ENCODE measurements at regions not wholly inside any gene's neighbourhood (a gene's known extent, or its start where the extent isn't known, plus 50 kb on each side); places are given as distances from the start of the nearest gene placed in this dataset.

GRCh38 chr6:42506070-42506469, 54.3 kb upstream of the TRERF1 start:
- ChIA-PET CTCF (interaction anchor here (1.0 to 1.2 kb wide), 2 partner anchors 12 to 42 kb away, joined by 3 to 4 read pairs; no protein-coding TSS in a partner anchor), POLR2A (no interaction called here)
- 100% methylated on average over 3 of the region's 6 CpGs for WGBS (ENCODE audit: insufficient coverage)

GRCh38 chr6:42505385-42505718, 53.6 kb upstream of the TRERF1 start:
- Histone ChIP-seq H3K4me1 (ENCODE audit: control extremely low read depth in 1 of 4, control insufficient read depth in 4 of 4, insufficient read depth in 4 of 4, low read length in 3 of 4) (no peaks in the 10 kb centered on the region), H3K4me3 (ENCODE audit: control insufficient read depth in 1 of 7, extremely low read depth in 1 of 7, insufficient read depth in 4 of 7, low read depth in 2 of 7, low read length in 6 of 7) (no peak overlapping the region), H3K27me3 (replicated peaks in 2 of 5; ENCODE audit: control insufficient read depth in 4 of 5, insufficient read depth in 5 of 5, low read length in 4 of 5) (no peaks in the 10 kb centered on the region), H3K9me3 (ENCODE audit: control extremely low read depth in 1 of 5, control insufficient read depth in 4 of 5, insufficient read depth in 2 of 5, low read depth in 1 of 5, low read length in 4 of 5) (peaks cover 0 to 1% (median 0%) of the 10 kb centered on the region in 5 experiments), H3K27ac (ENCODE audit: insufficient read depth in 1 of 2, low read depth in 1 of 2, low read length in 2 of 2, poor library complexity in 1 of 2, severe bottlenecking in 2 of 2) (no peak overlapping the region), H3K36me3 (ENCODE audit: control insufficient read depth in 4 of 4, insufficient read depth in 4 of 4, low read length in 3 of 4) (no peaks in the 10 kb centered on the region)
- peak in 1 of 3 donors; percentile 20 for DNase-seq
- CTCF ChIA-PET, result no interaction called here
- POLR2A ChIA-PET, result no interaction called here
- WGBS (ENCODE audit: insufficient coverage), result no CpG with 5 or more reads among the region's 1 CpG

More at GRCh38 chr6:42506070-42506469, 54.3 kb upstream of the TRERF1 start:
- Histone ChIP-seq H3K27me3 (replicated peaks in 2 of 5; ENCODE audit: control insufficient read depth in 4 of 5, insufficient read depth in 5 of 5, low read length in 4 of 5) (no peaks in the 10 kb centered on the region), H3K36me3 (ENCODE audit: control insufficient read depth in 4 of 4, insufficient read depth in 4 of 4, low read length in 3 of 4) (no peaks in the 10 kb centered on the region), H3K4me1 (ENCODE audit: control extremely low read depth in 1 of 4, control insufficient read depth in 4 of 4, insufficient read depth in 4 of 4, low read length in 3 of 4) (no peaks in the 10 kb centered on the region), H3K4me3 (ENCODE audit: control insufficient read depth in 1 of 7, extremely low read depth in 1 of 7, insufficient read depth in 4 of 7, low read depth in 2 of 7, low read length in 6 of 7) (no peak overlapping the region), H3K27ac (ENCODE audit: insufficient read depth in 1 of 2, low read depth in 1 of 2, low read length in 2 of 2, poor library complexity in 1 of 2, severe bottlenecking in 2 of 2) (no peak overlapping the region), H3K9me3 (ENCODE audit: control extremely low read depth in 1 of 5, control insufficient read depth in 4 of 5, insufficient read depth in 2 of 5, low read depth in 1 of 5, low read length in 4 of 5) (no peaks in the 10 kb centered on the region)
- no peak for DNase-seq

GRCh38 chr6:42503894-42504293, 52.2 kb upstream of the TRERF1 start:
- H3K4me3 ChIP-seq (ENCODE audit: control insufficient read depth in 1 of 7, extremely low read depth in 1 of 7, insufficient read depth in 4 of 7, low read depth in 2 of 7, low read length in 6 of 7), result no peak overlapping the region
- no peaks in the 10 kb centered on the region for H3K4me1 ChIP-seq (ENCODE audit: control extremely low read depth in 1 of 4, control insufficient read depth in 4 of 4, insufficient read depth in 4 of 4, low read length in 3 of 4)
- WGBS (ENCODE audit: insufficient coverage), result 80% methylated on average over 1 of the region's 3 CpGs
- H3K36me3 ChIP-seq (ENCODE audit: control insufficient read depth in 4 of 4, insufficient read depth in 4 of 4, low read length in 3 of 4), result no peaks in the 10 kb centered on the region
- no peaks in the 10 kb centered on the region for H3K27me3 ChIP-seq (replicated peaks in 2 of 5; ENCODE audit: control insufficient read depth in 4 of 5, insufficient read depth in 5 of 5, low read length in 4 of 5)
- no peak overlapping the region for H3K27ac ChIP-seq (ENCODE audit: insufficient read depth in 1 of 2, low read depth in 1 of 2, low read length in 2 of 2, poor library complexity in 1 of 2, severe bottlenecking in 2 of 2)
- DNase-seq, result no peak
- H3K9me3 ChIP-seq (ENCODE audit: control extremely low read depth in 1 of 5, control insufficient read depth in 4 of 5, insufficient read depth in 2 of 5, low read depth in 1 of 5, low read length in 4 of 5), result peaks cover 0 to 1% (median 0%) of the 10 kb centered on the region in 5 experiments
- ChIA-PET CTCF (no interaction called here), POLR2A (no interaction called here)

GRCh38 chr6:42502990-42503389, 51.3 kb upstream of the TRERF1 start:
- POLR2A ChIA-PET, result no interaction called here

GRCh38 chr6:42502127-42502526, 50.4 kb upstream of the TRERF1 start:
- Histone ChIP-seq H3K36me3 (ENCODE audit: control insufficient read depth in 4 of 4, insufficient read depth in 4 of 4, low read length in 3 of 4) (no peaks in the 10 kb centered on the region), H3K27ac (ENCODE audit: insufficient read depth in 1 of 2, low read depth in 1 of 2, low read length in 2 of 2, poor library complexity in 1 of 2, severe bottlenecking in 2 of 2) (no peak overlapping the region), H3K4me1 (ENCODE audit: control extremely low read depth in 1 of 4, control insufficient read depth in 4 of 4, insufficient read depth in 4 of 4, low read length in 3 of 4) (no peaks in the 10 kb centered on the region), H3K27me3 (replicated peaks in 2 of 5; ENCODE audit: control insufficient read depth in 4 of 5, insufficient read depth in 5 of 5, low read length in 4 of 5) (no peaks in the 10 kb centered on the region), H3K9me3 (ENCODE audit: control extremely low read depth in 1 of 5, control insufficient read depth in 4 of 5, insufficient read depth in 2 of 5, low read depth in 1 of 5, low read length in 4 of 5) (peaks cover 0 to 1% (median 0%) of the 10 kb centered on the region in 5 experiments), H3K4me3 (ENCODE audit: control insufficient read depth in 1 of 7, extremely low read depth in 1 of 7, insufficient read depth in 4 of 7, low read depth in 2 of 7, low read length in 6 of 7) (no peak overlapping the region)
- WGBS (ENCODE audit: insufficient coverage), result no CpG with 5 or more reads among the region's 1 CpG
- ChIA-PET CTCF (no interaction called here), POLR2A (no interaction called here)
- DNase-seq, result no peak

More at GRCh38 chr6:42502990-42503389, 51.3 kb upstream of the TRERF1 start:
- no peaks in the 10 kb centered on the region for H3K27me3 ChIP-seq (replicated peaks in 2 of 5; ENCODE audit: control insufficient read depth in 4 of 5, insufficient read depth in 5 of 5, low read length in 4 of 5)
- H3K4me3 ChIP-seq (ENCODE audit: control insufficient read depth in 1 of 7, extremely low read depth in 1 of 7, insufficient read depth in 4 of 7, low read depth in 2 of 7, low read length in 6 of 7), result no peak overlapping the region
- H3K27ac ChIP-seq (ENCODE audit: insufficient read depth in 1 of 2, low read depth in 1 of 2, low read length in 2 of 2, poor library complexity in 1 of 2, severe bottlenecking in 2 of 2), result no peak overlapping the region
- DNase-seq, result no peak
- H3K9me3 ChIP-seq (ENCODE audit: control extremely low read depth in 1 of 5, control insufficient read depth in 4 of 5, insufficient read depth in 2 of 5, low read depth in 1 of 5, low read length in 4 of 5), result peaks cover 0 to 1% (median 0%) of the 10 kb centered on the region in 5 experiments
- CTCF ChIA-PET, result no interaction called here
- 100% methylated on average over 2 of the region's 3 CpGs for WGBS (ENCODE audit: insufficient coverage)
- H3K36me3 ChIP-seq (ENCODE audit: control insufficient read depth in 4 of 4, insufficient read depth in 4 of 4, low read length in 3 of 4), result no peaks in the 10 kb centered on the region
- H3K4me1 ChIP-seq (ENCODE audit: control extremely low read depth in 1 of 4, control insufficient read depth in 4 of 4, insufficient read depth in 4 of 4, low read length in 3 of 4), result no peaks in the 10 kb centered on the region
